HEK293T (cell line): ENCODE measurements at regions not wholly inside any gene's neighbourhood (a gene's known extent, or its start where the extent isn't known, plus 50 kb on each side); places are given as distances from the start of the nearest gene placed in this dataset.

Source experiments
- CTCF ChIA-PET: fragments of 350-600 bp; formaldehyde crosslinking; extraction: SDS; loops from one replicate; lab custom pipeline; 2021; ENCODE audit warnings: antibody characterized with exemption, inconsistent platforms; lab: Yijun Ruan, JAX
- POLR2A ChIA-PET: fragments of 350-600 bp; formaldehyde crosslinking; extraction: SDS; loops from one replicate; lab custom pipeline; 2020; ENCODE audit warnings: antibody characterized with exemption, inconsistent platforms; lab: Yijun Ruan, JAX
- DNase-seq: peaks from one replicate; pipeline ENCODE4 v3.0.0; 2012; ENCODE audit warnings: mixed read lengths; ENCODE audit errors: extremely low spot score
- ARNT ChIP-seq: fragments of 450-650 bp; IDR thresholded peaks from 2 replicates; pipeline ENCODE4 v1.6.1; 2017; ENCODE audit warnings: mild to moderate bottlenecking
- BHLHE40 ChIP-seq: fragments of 450-650 bp; IDR thresholded peaks from 2 replicates; pipeline ENCODE4 v1.6.1; 2016; ENCODE audit warnings: mild to moderate bottlenecking, moderate library complexity, borderline replicate concordance
- CTBP1 ChIP-seq: fragments of 450-650 bp; IDR thresholded peaks from 2 replicates; pipeline ENCODE4 v1.6.1; 2016; ENCODE audit warnings: borderline replicate concordance
- ELF4 ChIP-seq: fragments of 450-650 bp; IDR thresholded peaks from 2 replicates; pipeline ENCODE4 v1.6.1; 2017; ENCODE audit warnings: antibody characterized with exemption
- FOXA1 ChIP-seq: fragments of 450-650 bp; IDR thresholded peaks from 2 replicates; pipeline ENCODE4 v1.6.1; 2016; ENCODE audit warnings: mild to moderate bottlenecking
- FOXK2 ChIP-seq: fragments of 450-650 bp; IDR thresholded peaks from 2 replicates; pipeline ENCODE4 v1.6.1; 2016; ENCODE audit warnings: mild to moderate bottlenecking
- FOXM1 ChIP-seq: fragments of 450-650 bp; IDR thresholded peaks from 2 replicates; pipeline ENCODE4 v1.6.1; 2017; ENCODE audit warnings: mild to moderate bottlenecking, borderline replicate concordance
- HDGF ChIP-seq: fragments of 450-650 bp; IDR thresholded peaks from 2 replicates; pipeline ENCODE4 v1.6.1; 2017; ENCODE audit warnings: antibody characterized with exemption, borderline replicate concordance
- L3MBTL2 ChIP-seq: fragments of 450-650 bp; conservative IDR thresholded peaks from 2 replicates; pipeline ENCODE4 v1.6.1; 2016; ENCODE audit warnings: mild to moderate bottlenecking
- LEF1 ChIP-seq: fragments of 450-650 bp; IDR thresholded peaks from 2 replicates; pipeline ENCODE4 v1.6.1; 2017; ENCODE audit warnings: mild to moderate bottlenecking, borderline replicate concordance
- NFRKB ChIP-seq: fragments of 450-650 bp; IDR thresholded peaks from 2 replicates; pipeline ENCODE4 v1.6.1; 2016; ENCODE audit warnings: mild to moderate bottlenecking, moderate library complexity
- PKNOX1 ChIP-seq: fragments of 450-650 bp; IDR thresholded peaks from 2 replicates; pipeline ENCODE4 v1.6.1; 2016
- SP1 ChIP-seq: fragments of 450-650 bp; IDR thresholded peaks from 2 replicates; pipeline ENCODE4 v1.6.1; 2017
- SUZ12 ChIP-seq: fragments of 450-650 bp; IDR thresholded peaks from 2 replicates; pipeline ENCODE4 v1.6.1; 2016; ENCODE audit warnings: mild to moderate bottlenecking
- TARDBP ChIP-seq: fragments of 450-650 bp; IDR thresholded peaks from 2 replicates; pipeline ENCODE4 v1.6.1; 2016
- ZNF384 ChIP-seq: fragments of 450-650 bp; IDR thresholded peaks from 2 replicates; pipeline ENCODE4 v1.6.1; 2016

DNA sequence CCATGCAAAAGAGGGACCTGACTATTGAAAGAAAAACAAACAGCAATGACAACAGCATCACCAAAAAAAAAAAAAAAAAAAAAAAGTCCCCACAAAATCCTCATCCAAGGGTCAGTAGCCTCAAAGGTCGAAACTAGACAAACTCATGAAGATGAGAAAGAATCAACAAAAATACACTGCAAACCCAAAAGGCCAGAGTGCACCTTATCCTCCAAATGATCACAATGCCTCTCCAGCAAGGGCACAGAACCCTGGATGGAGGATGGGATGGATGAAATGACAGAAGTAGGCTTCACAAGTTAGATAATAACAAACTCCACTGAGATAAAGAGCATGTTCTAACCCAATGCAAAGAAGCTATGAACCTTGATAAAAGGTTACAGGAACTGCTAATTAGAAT, 250.4 kb upstream of the GRAMD2B start:
- ChIA-PET POLR2A (no interaction called here), CTCF (no interaction called here)
- no peak for TF ChIP-seq FOXA1
- TF ChIP-seq LEF1 = no peak
- no peak for TF ChIP-seq FOXM1
- no peak for TF ChIP-seq ELF4
- no peak for TF ChIP-seq NFRKB
- TF ChIP-seq CTBP1 = no peak
- TF ChIP-seq HDGF = no peak
- no peak for DNase-seq

DNA sequence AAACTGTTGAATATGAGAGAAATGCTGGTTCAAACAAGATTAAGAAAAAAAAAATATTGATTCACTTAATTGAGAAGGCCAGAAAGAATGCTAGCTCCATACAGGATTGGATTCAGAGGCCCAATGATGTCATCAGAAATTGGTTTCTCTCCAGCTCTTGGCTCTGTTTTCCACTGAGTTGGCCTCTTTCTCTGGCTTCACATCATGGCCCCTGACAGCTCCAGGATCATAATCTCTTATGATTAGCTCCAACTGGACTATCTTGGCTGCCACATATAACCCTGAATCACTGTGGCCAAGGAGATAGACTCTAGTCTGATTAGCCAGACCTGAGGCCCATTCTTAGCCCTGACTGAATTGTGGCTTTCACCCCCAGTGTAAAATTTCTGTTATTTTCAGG, 244.7 kb upstream of the GRAMD2B start:
- ChIA-PET CTCF (no interaction called here), POLR2A (no interaction called here)
- no peak for TF ChIP-seq LEF1
- no peak for TF ChIP-seq ZNF384
- TF ChIP-seq ELF4 = no peak
- no peak for TF ChIP-seq TARDBP
- no peak for TF ChIP-seq PKNOX1
- TF ChIP-seq BHLHE40 = no peak
- TF ChIP-seq FOXK2 = no peak
- no peak for TF ChIP-seq ARNT
- no peak for TF ChIP-seq L3MBTL2
- TF ChIP-seq SP1 = no peak
- no peak for TF ChIP-seq CTBP1
- no peak for TF ChIP-seq HDGF
- no peak for TF ChIP-seq SUZ12
- no peak for TF ChIP-seq NFRKB
- TF ChIP-seq FOXM1 = no peak
- no peak for TF ChIP-seq FOXA1
- DNase-seq = no peak

DNA sequence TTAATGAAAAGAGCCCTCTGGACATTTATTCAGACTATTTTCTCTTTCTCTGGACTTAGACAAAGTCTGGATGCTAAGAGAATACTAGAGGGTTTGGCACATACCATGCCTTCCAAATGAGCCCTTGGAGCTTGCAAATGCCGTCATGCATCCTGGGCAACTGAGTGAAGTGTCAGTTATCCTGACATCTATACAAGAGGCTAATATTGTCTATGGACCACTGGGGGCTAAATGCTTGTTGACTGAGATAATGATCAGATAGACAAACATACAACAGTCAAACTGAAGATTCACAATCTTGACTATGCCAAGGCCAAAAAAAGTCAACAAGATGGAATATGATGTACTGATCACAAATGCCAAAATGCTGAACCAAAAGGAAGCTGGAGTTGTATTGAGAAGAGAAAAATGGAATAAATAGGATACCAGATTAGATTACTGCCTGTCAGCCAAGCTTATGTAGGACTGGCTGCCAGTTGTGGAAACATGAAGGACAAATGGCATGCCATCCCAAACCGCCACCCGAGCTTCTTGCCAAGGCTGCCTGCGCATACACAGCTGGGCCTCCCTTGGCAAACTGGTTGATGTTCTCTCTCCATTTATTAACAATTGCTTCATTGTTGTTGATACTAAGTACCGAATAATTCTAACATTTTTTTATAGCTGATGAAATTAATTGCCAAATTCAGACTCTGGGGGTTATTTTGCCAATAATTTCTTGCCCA, 240.1 kb upstream of the GRAMD2B start:
- TF ChIP-seq NFRKB (no peak), LEF1 (no peak), HDGF (no peak), TARDBP (no peak), BHLHE40 (no peak), PKNOX1 (no peak), ZNF384 (no peak), FOXK2 (no peak), L3MBTL2 (no peak), SUZ12 (no peak), ELF4 (no peak), FOXA1 (no peak), ARNT (no peak), CTBP1 (no peak), FOXM1 (no peak), SP1 (no peak)
- no peak for DNase-seq
- ChIA-PET CTCF (no interaction called here), POLR2A (no interaction called here)

DNA sequence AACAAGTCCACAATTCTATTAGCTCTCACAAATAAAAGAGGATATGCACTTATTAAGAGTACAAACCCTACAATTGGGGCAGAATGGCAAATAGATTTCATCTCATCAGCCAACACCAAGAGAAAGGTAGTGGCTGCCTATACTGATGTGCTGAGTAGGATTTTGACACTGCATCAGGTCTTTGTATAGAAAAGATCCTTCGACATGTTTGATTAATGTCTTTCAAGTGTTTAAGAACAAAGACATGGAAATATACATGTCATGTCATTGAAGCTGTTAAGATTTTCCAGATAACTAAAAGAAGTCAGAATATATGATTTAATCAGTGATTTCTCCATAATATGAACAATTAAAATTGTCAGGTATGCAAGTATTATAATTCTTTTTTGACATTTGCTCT, 238.7 kb upstream of the GRAMD2B start:
- DNase-seq = no peak
- ChIA-PET CTCF (no interaction called here), POLR2A (no interaction called here)
- TF ChIP-seq ELF4 (no peak), HDGF (no peak), ZNF384 (no peak), SUZ12 (no peak), NFRKB (no peak), FOXM1 (no peak), ARNT (no peak), BHLHE40 (no peak), L3MBTL2 (no peak), CTBP1 (no peak), TARDBP (no peak), FOXA1 (no peak)

- ChIA-PET CTCF (no interaction called here), POLR2A (no interaction called here)
- no peak for DNase-seq
- TF ChIP-seq SP1 = no peak
- TF ChIP-seq FOXA1 = no peak
- TF ChIP-seq FOXM1 = no peak
- TF ChIP-seq TARDBP = no peak
- TF ChIP-seq BHLHE40 = no peak
- no peak for TF ChIP-seq CTBP1
- no peak for TF ChIP-seq ZNF384
- no peak for TF ChIP-seq NFRKB
- TF ChIP-seq L3MBTL2 = no peak
These were observed 237.0 kb upstream of the GRAMD2B start for GRCh38 chr5:126186210-126186609.

DNA sequence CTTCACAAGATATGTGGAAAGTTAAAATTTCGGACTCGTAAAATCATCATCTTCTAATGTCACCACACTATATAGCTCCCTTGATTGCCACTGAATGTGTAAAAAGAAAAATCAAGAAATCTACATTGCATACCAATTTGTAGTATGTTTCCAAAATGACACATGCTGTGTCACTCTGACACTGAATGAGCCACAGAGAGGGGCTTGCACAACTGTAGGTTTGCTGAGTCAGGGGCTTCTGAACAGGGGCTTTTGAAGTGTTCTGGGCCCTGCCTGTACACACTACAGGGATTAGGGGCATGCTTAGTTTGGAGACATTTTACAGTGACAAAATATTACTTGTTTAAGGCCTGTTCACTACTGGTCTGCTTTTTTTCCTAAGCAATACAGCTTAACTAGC, 234.4 kb upstream of the GRAMD2B start:
- ChIA-PET POLR2A (no interaction called here), CTCF (no interaction called here)
- no peak for TF ChIP-seq SP1
- no peak for TF ChIP-seq ZNF384
- no peak for TF ChIP-seq LEF1
- TF ChIP-seq L3MBTL2 = no peak
- TF ChIP-seq FOXA1 = no peak
- TF ChIP-seq FOXM1 = no peak
- no peak for TF ChIP-seq NFRKB
- TF ChIP-seq TARDBP = no peak
- DNase-seq = no peak
